ENCODE measurements at regions not wholly inside any gene's neighbourhood (a gene's known extent, or its start where the extent isn't known, plus 50 kb on each side); places are given as distances from the start of the nearest gene placed in this dataset.

GRCh38 chr4:117495802-117496201, 410.4 kb upstream of the TRAM1L1 start:
- Mint-ChIP-seq H3K4me1 (no peaks in the 10 kb centered on the region), H3K27me3 (no peaks in the 10 kb centered on the region), H3K4me3 (no peak overlapping the region), H3K36me3 (no peaks in the 10 kb centered on the region), H3K27ac (no peak overlapping the region), H3K9me3 (no peaks in the 10 kb centered on the region)
- CTCF ChIA-PET: no interaction called here
- DNase-seq: no peak

- CTCF ChIA-PET: no interaction called here
- DNase-seq: no peak
- Mint-ChIP-seq H3K9me3 (no peaks in the 10 kb centered on the region), H3K4me3 (no peak overlapping the region), H3K36me3 (no peaks in the 10 kb centered on the region), H3K27ac (no peak overlapping the region), H3K4me1 (no peaks in the 10 kb centered on the region), H3K27me3 (no peaks in the 10 kb centered on the region)
Observed at GRCh38 chr4:117512414-117512813, 427.0 kb upstream of the TRAM1L1 start.

DNA sequence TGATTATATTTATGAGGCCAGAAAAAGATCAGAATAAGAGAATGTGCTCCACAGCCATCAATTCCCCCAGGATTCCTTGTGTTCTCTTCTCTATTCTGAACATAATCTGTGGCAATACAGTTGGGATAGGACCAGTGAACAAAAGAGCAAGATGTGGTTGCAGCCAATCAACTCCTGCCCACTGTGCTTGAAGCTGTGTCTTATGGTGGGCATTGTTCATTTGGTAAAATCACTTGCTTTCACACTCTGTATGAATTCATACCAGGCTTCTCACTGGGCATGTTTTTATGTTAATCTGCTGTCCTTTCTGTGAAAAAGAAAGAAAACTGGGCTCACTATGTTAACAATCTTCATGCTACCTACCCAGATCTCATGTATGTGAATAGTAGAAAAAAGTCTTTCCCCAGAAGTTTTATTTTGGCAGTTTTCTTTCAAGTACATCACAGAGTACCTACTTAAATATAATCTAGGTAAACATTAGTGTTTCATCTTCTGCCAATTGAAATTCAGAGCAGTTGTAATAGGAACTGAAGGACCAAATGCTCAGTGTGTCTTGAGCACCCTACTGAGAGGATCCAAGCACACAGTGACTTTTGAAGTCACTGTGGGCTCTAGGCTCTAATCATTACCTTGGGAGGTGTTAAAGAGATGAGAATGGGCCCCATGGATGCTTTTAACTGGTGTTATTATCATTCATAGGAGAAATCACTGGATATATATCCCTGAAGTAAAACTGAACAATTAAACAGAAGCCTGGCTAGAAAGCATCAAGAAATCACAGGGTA, 429.2 kb upstream of the TRAM1L1 start:
- no peak for DNase-seq
- Mint-ChIP-seq H3K4me3 (no peak overlapping the region), H3K9me3 (no peaks in the 10 kb centered on the region), H3K27me3 (no peaks in the 10 kb centered on the region), H3K4me1 (no peaks in the 10 kb centered on the region), H3K36me3 (no peaks in the 10 kb centered on the region), H3K27ac (no peak overlapping the region)
- CTCF ChIA-PET: no interaction called here

DNA sequence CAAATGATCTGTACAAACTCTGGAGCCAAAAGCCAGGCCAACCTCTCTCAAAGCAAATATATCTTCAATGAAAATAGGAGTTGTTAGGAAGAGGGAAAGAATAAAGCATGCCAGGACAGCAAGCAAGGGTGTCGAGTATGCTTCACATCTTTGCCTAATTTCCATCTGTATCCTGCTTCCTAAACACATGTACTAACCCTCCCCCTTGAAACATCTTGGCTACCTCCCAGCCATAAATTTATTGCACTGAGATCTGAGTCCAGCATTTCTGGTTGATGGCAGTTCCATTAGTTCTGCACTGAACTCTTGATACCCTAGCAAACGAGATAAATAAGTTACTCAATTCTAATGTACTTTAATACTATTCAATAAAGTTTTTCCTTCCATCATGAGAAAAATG, 430.5 kb upstream of the TRAM1L1 start:
- H3K4me3 Mint-ChIP-seq: no peak overlapping the region
- H3K4me1 Mint-ChIP-seq: no peaks in the 10 kb centered on the region
- DNase-seq: no peak
- H3K9me3 Mint-ChIP-seq: peaks cover 4% of the 10 kb centered on the region
- H3K27me3 Mint-ChIP-seq: no peaks in the 10 kb centered on the region
- CTCF ChIA-PET: no interaction called here
- H3K27ac Mint-ChIP-seq: no peak overlapping the region
- no peaks in the 10 kb centered on the region for H3K36me3 Mint-ChIP-seq

- no peak overlapping the region for H3K4me3 Mint-ChIP-seq
- no peaks in the 10 kb centered on the region for H3K27me3 Mint-ChIP-seq
- H3K36me3 Mint-ChIP-seq: no peaks in the 10 kb centered on the region
- no peak for DNase-seq
- no peak overlapping the region for H3K27ac Mint-ChIP-seq
- H3K9me3 Mint-ChIP-seq: no peaks in the 10 kb centered on the region
- H3K4me1 Mint-ChIP-seq: no peaks in the 10 kb centered on the region
- CTCF ChIA-PET: no interaction called here
Observed at GRCh38 chr4:117527601-117528000, 442.2 kb upstream of the TRAM1L1 start.

DNA sequence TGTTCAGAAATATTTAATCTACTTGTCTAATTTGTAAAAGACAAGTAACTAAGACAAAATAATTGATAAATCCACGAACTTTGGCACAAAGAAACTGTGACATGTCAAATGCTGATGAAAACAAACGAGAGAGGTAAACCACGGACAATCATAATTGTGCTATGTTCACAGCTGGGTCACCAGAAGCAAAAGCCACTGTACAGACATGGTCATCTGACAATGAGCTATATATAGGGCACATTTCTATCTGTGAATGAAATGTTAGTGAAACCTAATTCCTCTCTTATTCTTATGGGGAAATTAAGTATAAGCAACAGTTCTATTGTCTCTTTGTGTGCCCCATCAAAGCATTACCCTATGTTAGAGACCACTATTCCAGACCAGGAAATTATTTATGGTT, 444.0 kb upstream of the TRAM1L1 start:
- Mint-ChIP-seq H3K9me3 (no peaks in the 10 kb centered on the region), H3K27me3 (no peaks in the 10 kb centered on the region), H3K27ac (no peak overlapping the region), H3K4me3 (no peak overlapping the region), H3K36me3 (no peaks in the 10 kb centered on the region), H3K4me1 (no peaks in the 10 kb centered on the region)
- CTCF ChIA-PET: no interaction called here
- no peak for DNase-seq

DNA sequence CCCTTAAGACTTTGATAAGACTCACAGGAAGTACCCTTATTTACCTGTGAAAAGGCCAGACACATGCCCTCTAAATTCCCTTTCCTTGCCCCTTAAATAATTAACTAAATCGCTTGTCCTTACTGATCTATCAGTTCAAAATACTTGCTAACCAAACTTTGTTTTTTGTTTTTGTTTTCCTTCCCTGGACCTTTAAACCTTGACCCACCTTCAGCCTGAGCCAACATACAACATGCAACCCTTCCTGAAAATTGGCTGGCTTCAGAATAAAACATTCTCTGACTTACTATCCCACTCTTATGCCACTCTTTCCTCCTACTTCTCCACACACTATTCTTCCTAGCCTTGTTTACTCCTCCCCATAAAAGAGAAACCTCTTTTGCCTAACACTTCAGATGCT, 448.1 kb upstream of the TRAM1L1 start:
- CTCF ChIA-PET: no interaction called here
- H3K4me1 Mint-ChIP-seq: no peaks in the 10 kb centered on the region
- no peaks in the 10 kb centered on the region for H3K36me3 Mint-ChIP-seq
- DNase-seq: no peak
- no peaks in the 10 kb centered on the region for H3K9me3 Mint-ChIP-seq
- H3K4me3 Mint-ChIP-seq: no peak overlapping the region
- no peaks in the 10 kb centered on the region for H3K27me3 Mint-ChIP-seq
- H3K27ac Mint-ChIP-seq: no peak overlapping the region

DNA sequence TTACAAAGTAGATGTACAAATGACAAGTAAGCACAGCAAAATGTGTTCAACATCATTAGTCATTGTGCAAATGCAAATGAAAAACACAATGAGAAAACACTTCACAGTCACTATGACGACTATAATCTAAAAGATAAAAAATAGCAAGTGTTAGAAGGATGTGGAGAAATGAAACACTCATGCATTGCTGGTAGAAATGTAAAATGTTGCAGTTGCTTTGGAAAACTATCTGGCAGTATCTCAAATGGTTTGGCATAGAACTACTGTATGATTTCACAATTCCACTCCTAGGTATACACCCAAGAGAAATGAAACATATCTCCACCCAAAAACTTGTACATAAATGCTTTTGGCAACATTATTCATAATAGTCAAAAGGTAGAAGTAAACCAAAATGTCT, 459.7 kb upstream of the TRAM1L1 start:
- no peaks in the 10 kb centered on the region for H3K4me1 Mint-ChIP-seq
- no peak overlapping the region for H3K27ac Mint-ChIP-seq
- H3K4me3 Mint-ChIP-seq: no peak overlapping the region
- no peaks in the 10 kb centered on the region for H3K9me3 Mint-ChIP-seq
- no peaks in the 10 kb centered on the region for H3K36me3 Mint-ChIP-seq
- no peaks in the 10 kb centered on the region for H3K27me3 Mint-ChIP-seq
- no peak for DNase-seq
- CTCF ChIA-PET: no interaction called here

GRCh38 chr4:117549524-117549923, 464.1 kb upstream of the TRAM1L1 start:
- Mint-ChIP-seq H3K9me3 (no peaks in the 10 kb centered on the region), H3K27ac (no peak overlapping the region), H3K4me3 (no peak overlapping the region), H3K36me3 (no peaks in the 10 kb centered on the region), H3K4me1 (no peaks in the 10 kb centered on the region), H3K27me3 (no peaks in the 10 kb centered on the region)
- DNase-seq: no peak
- CTCF ChIA-PET: no interaction called here

- no peaks in the 10 kb centered on the region for H3K9me3 Mint-ChIP-seq
- CTCF ChIA-PET: no interaction called here
- no peaks in the 10 kb centered on the region for H3K4me1 Mint-ChIP-seq
- H3K27ac Mint-ChIP-seq: no peak overlapping the region
- H3K36me3 Mint-ChIP-seq: no peaks in the 10 kb centered on the region
- DNase-seq: no peak
- no peaks in the 10 kb centered on the region for H3K27me3 Mint-ChIP-seq
- no peak overlapping the region for H3K4me3 Mint-ChIP-seq
Observed at GRCh38 chr4:117550085-117550484, 464.7 kb upstream of the TRAM1L1 start.

- Mint-ChIP-seq H3K4me3 (no peak overlapping the region), H3K9me3 (no peaks in the 10 kb centered on the region), H3K36me3 (no peaks in the 10 kb centered on the region), H3K27me3 (no peaks in the 10 kb centered on the region), H3K27ac (no peak overlapping the region), H3K4me1 (no peaks in the 10 kb centered on the region)
- CTCF ChIA-PET: no interaction called here
- no peak for DNase-seq
Observed at GRCh38 chr4:117560329-117560728, 474.0 kb upstream of the NDST3 start.

- Mint-ChIP-seq H3K9me3 (no peaks in the 10 kb centered on the region), H3K4me1 (no peaks in the 10 kb centered on the region), H3K27me3 (no peaks in the 10 kb centered on the region), H3K36me3 (no peaks in the 10 kb centered on the region), H3K4me3 (no peak overlapping the region), H3K27ac (no peak overlapping the region)
- CTCF ChIA-PET: no interaction called here
- DNase-seq: no peak
Observed at GRCh38 chr4:117574085-117574484, 460.2 kb upstream of the NDST3 start.

DNA sequence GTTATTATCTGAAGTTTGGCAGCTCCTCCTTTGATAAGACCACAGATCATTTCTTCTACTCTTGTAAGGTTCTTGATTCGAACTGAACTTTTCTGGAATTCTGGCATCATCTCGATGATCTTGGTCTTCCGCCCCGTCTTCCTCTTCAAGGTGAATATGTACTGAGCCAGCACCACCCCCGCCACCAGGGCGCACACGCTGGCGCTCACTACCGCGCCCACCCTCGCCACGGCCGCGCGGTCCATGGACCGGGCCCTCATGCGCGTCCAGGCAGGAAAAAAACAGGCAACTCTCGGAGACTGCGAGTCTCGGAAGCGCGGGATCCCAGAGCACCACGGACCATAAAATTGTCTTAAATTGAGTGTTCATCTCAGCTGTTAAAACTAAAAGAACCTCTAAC, 458.4 kb upstream of the NDST3 start:
- CTCF ChIA-PET: no interaction called here
- Mint-ChIP-seq H3K4me3 (no peak overlapping the region), H3K36me3 (no peaks in the 10 kb centered on the region), H3K27ac (no peak overlapping the region), H3K27me3 (no peaks in the 10 kb centered on the region), H3K4me1 (no peaks in the 10 kb centered on the region), H3K9me3 (no peaks in the 10 kb centered on the region)
- DNase-seq: no peak

GRCh38 chr4:117577686-117578311, 456.5 kb upstream of the NDST3 start:
- Mint-ChIP-seq H3K27me3 (no peaks in the 10 kb centered on the region), H3K9me3 (no peaks in the 10 kb centered on the region), H3K4me3 (no peak overlapping the region), H3K36me3 (no peaks in the 10 kb centered on the region), H3K27ac (no peak overlapping the region), H3K4me1 (no peaks in the 10 kb centered on the region)
- DNase-seq: no peak
- CTCF ChIA-PET: no interaction called here

DNA sequence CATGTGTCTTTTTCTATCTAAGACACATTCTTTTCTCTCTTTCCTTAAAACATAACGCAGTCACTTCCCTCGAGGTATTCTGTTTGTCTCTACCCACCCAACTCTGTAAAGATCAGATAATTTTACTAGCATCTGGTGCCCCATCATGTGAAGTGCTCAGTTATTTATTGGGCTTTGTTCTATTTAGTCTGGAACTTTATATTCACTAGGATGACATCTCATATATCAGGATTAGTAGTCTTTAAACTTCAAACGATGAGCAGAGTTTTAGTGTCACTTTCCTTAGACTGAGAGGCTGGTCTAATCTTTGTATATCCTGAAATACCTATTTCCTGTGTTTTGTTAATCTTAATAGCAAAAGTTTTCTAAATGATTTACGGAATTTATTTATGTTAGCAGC, 445.5 kb upstream of the NDST3 start:
- no peaks in the 10 kb centered on the region for H3K27me3 Mint-ChIP-seq
- CTCF ChIA-PET: no interaction called here
- no peaks in the 10 kb centered on the region for H3K4me1 Mint-ChIP-seq
- DNase-seq: no peak
- H3K36me3 Mint-ChIP-seq: no peaks in the 10 kb centered on the region
- H3K9me3 Mint-ChIP-seq: no peaks in the 10 kb centered on the region
- H3K4me3 Mint-ChIP-seq: no peak overlapping the region
- no peak overlapping the region for H3K27ac Mint-ChIP-seq
